NCI-H1694 treated with DMSO at 0.1 percent for 48 hours (cell line): ENCODE measurements at regions not wholly inside any gene's neighbourhood (a gene's known extent, or its start where the extent isn't known, plus 50 kb on each side); places are given as distances from the start of the nearest gene placed in this dataset.

ENCODE experiments used
- DNase-seq: peaks from one replicate; lab custom pipeline; 2025; lab: John Stamatoyannopoulos, UW

DNA sequence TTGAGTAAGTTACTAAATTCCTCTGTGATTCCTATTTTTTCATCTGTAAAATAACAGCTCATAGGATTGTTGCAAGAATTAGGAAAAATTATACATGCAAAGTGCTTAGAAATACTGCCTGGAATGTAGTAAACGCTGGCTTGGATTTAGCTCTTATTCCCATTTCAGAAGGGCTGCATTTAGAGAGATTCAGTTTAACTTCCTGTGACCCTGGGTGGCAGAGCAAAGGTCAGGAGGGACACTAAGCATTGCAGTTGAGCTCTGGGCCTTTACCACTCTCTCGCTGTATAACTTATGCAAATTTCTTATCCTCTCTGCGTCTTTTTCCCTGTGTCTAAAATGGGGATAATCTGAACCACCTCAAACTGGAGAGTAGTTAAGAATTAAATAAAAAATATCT, 241.0 kb upstream of the POU3F1 start:
- no peak for DNase-seq

- no peak for DNase-seq
Observed at GRCh38 chr1:38287036-38287435, 240.4 kb upstream of the POU3F1 start.

DNA sequence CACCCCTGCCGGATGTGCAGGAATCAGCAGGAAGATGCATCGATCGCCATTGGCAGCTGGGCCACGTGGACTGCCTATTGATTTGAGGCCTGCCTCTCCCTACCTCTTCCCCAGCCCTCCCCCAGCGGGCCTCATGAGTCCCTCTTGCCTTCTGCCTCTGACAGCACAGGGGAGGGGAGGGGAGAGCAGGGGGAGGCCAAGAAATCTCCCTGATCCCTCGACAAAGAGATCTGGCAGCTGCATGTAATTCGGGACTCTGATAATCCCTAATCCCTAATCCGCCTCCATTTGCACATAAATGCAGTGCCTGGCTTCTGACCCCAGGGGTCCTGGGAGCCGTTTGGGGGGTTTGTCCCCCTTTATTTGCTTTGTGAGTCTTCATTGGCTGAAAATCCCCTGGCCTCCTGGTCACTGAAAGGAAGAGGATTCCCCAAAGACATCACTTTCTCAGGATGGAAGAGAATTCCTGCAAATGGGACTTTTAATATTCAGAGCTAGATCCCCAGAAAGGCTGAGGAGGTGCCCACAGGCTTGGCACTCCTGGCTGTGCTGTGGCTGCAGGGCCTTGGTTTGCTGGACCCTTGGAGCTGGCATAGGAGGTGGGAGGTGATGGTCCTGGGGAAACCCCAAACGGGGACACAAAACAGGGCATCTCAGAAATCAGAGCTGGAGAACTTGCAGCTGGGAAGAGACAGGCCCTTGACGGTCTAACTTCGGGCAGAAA, 239.4 kb upstream of the POU3F1 start:
- DNase-seq, result no peak

GRCh38 chr1:38284953-38285352, 238.4 kb upstream of the POU3F1 start:
- DNase-seq, result no peak

DNA sequence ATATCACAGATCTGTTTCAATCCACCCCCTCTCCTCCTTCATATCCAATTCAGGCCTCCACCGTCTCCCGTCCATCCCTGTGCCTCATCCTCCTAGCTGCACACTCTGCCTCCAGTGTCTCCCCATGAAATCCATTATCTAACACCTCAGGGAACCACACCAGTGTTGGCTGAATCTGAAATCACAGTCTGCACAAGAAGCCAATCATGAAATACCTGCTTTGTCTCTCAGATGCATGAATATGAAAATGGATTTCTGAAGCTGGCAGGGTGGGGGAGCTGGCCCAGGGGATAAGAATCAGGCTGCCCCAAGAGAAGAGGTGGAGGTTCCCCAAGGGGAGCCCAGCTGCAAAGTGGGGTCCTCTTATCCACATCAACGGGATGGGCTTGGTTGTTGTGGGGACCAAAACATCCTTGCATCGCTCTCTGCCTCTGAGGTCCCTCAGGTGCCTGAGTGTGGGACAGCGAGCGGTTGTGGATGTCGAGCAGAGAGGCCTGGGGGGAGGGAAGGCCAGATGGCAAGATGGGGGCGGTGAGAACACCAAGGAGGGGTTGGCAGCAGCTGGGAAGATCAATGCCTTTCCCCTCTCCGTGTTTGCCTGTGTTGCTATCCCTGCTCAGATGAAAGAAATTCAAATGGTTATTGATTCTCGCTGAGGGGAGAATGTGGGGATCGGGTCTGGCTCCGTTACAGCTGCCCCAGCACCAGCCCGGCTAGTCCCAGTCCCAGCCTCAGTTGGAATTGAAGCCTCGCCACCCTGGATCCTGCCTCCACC, 237.3 kb upstream of the POU3F1 start:
- DNase-seq, result peak; percentile 13

DNA sequence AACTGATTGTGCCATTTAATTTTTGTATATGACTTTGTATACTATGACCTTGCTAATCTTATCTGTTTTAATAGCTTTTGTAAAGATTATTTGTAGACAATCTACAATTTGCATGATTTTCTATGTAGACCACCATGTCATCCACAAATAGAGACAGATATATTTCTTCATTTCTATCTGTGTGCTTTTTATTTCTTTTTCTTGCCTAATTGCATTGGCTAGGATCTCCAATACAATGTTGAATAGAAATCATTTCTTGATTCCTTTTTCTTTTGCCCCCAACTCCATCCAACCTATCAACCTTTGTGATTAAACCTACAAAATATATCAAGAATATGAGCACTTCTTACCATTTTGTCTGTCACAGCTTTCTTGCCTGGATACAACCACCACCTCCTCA, 232.6 kb upstream of the POU3F1 start:
- no peak for DNase-seq

GRCh38 chr1:38277646-38278045, 231.1 kb upstream of the POU3F1 start:
- DNase-seq, result no peak

- no peak for DNase-seq
Observed at GRCh38 chr1:38275960-38276359, 229.4 kb upstream of the POU3F1 start.

GRCh38 chr1:38274974-38275373, 228.4 kb upstream of the POU3F1 start:
- no peak for DNase-seq

DNA sequence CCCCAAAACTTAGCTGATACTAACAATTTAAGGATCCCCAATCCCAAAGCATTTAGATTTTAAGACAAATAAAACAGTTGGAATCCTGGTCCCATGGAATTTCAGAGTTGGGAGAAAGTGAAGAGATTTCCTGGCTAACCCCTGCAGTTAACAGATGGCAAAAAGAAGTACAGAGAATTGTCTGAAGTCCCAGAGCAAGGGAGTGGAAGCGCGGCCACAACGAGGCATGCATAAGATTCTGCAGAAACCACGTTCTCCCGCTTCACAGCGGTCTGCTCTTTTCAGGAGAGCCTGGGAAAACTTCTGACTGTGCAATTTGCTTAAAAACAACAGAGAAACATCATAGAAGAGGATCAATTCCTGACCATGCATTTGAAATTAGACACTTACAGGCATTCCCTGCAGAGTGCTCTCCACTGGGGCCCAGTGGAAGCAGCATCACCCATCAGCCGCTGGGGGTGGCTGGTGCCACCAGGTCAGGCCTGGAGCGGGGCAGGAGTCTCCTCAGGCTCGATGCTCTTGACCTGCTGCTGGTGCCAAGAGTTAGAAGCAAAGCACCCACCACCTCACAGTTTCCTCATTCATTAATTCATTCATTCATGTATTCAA, 226.7 kb upstream of the POU3F1 start:
- DNase-seq, result no peak

DNA sequence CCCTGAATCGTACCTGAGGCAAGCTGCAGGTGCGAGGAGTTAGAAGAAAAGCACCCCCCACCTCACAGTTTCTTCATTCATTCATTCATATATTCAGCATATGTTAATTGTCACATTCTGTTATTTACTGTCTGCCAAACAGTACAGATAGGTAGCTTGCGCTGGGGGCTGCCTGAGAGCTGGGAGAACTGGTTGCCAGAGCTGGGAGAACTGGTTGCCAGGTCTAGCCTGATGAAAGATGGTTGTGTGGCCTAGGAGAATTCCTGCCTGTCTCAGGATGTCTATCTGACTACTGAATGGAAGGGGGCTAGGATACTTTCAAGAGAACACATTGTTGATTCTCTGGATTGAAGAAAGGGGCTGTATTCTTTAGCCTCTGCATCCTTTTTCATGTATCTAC, 225.9 kb upstream of the POU3F1 start:
- no peak for DNase-seq

GRCh38 chr1:38270849-38271633, 224.4 kb upstream of the POU3F1 start:
- no peak for DNase-seq

GRCh38 chr1:38269923-38270848, 223.6 kb upstream of the POU3F1 start:
- DNase-seq, result no peak

DNA sequence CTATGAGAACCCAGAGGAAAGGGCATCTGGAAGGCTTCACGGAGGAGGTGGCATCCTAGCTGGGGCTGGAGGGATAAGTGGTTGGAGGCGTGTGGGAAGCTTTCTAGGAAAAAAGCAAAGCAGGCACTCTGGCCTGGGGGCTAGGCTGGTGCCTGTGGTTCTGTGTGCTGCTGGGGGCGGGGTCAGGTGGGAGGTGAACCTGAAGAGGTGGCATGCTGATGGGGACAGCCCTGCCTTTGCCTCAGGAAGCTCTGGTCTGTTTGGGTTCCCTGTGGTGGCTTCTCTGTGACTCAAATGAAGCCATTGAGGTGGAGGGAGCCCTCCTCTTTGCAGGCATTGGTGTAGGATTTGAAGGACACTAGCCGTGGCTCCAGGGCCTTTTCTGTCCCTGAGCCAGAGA, 221.6 kb upstream of the POU3F1 start:
- DNase-seq, result no peak

- no peak for DNase-seq
Observed at GRCh38 chr1:38267037-38268036, 220.7 kb upstream of the POU3F1 start.

DNA sequence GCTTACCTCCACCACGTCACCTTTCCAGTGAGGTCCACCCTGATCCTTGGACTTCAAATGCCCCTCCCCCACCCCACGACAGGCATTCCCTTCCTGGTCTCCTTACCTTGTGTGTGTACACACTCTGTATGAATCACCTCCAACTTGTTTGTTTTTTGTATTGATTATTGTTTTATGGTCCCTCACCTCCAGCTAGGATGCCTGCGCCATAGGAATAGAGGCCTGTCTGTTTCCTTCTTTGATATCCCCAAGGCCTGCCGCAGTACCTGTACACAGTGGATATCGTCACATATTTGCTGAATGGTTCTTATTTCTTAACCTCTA, 219.6 kb upstream of the POU3F1 start:
- no peak for DNase-seq

DNA sequence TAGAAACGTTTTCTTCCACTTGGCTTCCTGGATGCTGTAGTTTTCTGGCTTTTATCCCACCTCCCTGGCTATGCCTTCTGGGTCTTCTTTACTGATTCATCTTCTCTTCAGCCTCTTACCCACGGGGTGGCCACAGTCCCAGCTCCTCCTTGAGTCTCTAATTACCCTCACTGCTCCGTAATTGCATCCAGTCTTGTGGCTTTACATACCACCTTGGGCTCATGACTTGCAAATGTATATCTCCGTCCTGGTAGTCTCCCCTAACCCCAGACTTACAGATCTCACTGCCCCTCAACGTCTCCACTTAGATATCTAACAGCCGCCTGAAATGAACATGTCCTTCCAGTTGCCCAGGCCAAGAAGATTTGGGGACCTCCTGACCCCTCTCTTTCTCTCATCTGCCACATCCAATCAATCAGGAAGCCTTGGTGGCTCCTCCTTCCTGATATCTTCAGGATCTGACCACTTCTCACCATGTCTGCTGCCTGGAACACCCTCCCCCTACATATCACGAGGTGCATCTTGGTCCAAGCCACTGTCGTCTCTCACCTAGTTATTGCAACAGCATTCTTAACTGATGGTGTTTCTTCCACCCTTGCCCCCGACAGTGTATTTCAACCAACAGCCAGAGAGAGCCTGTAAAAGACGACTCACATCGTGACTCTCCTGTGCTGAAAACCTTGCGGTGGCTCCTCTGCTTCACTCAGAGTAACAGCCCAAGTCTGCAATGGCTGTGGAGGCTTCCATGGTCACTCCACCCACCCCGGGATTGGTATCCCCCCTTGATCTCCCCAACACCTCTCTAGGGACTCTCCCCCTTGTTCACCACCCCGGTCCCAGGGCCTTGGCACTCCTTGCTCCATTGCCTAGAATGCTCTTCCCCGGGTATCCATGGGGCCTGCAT, 219.0 kb upstream of the POU3F1 start:
- DNase-seq, result no peak

DNA sequence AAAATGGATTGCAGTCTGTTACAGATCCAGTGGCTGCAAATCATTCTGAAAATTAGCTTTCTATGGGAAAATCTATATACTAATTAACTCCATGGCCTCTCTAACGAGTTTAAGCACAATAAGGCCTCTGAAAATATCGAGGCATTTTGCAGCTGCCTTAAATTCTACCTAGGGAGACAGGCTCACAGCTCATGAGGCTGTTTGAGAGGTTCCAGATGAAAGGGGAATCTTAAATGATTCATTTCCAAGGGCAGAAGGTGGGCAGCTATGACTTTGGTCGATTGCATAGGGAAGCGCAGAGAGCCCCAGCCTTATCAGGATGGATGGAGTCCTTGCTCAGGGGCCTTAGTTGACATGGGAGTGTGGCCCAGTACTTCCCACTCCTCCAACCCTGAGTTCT, 216.8 kb upstream of the POU3F1 start:
- DNase-seq, result no peak

DNA sequence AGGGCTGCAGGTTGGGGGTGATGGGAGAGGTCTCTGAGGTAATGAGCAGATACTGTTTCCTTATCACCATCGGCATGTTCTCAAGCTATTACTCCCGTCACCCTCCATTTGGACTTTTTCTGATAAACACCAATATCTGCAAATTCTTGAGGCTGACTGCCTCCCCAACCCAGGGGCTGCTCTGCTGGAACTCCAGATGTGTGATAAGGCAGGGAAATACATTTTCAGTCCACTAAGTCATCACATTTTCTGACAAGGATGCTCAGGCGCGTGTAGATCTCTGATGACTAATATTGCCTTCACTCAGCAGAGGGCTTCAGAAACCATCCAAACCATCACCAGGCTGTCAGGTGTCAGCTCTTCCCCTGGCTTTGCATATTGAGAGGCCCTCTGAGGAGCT, 215.0 kb upstream of the POU3F1 start:
- no peak for DNase-seq
